GM18868 (cell line): ENCODE measurements at regions not wholly inside any gene's neighbourhood (a gene's known extent, or its start where the extent isn't known, plus 50 kb on each side); places are given as distances from the start of the nearest gene placed in this dataset.
A peak's percentile ranks its signal among the peaks of the same experiment; 100 is the strongest.

ENCODE experiments used
- ATAC-seq: cut with Tn5 transposase; IDR thresholded peaks from one replicate; pipeline ENCODE4 v1.9.1; 2021; ENCODE audit warnings: mild to moderate bottlenecking, moderate library complexity; ENCODE audit not compliant: unreplicated experiment

- no peak for ATAC-seq
Observed at GRCh38 chr15:93188236-93188635, 99.2 kb upstream of the RGMA start.

GRCh38 chr15:93185796-93186195 is 96.8 kb upstream of the RGMA start:
- no peak for ATAC-seq

DNA sequence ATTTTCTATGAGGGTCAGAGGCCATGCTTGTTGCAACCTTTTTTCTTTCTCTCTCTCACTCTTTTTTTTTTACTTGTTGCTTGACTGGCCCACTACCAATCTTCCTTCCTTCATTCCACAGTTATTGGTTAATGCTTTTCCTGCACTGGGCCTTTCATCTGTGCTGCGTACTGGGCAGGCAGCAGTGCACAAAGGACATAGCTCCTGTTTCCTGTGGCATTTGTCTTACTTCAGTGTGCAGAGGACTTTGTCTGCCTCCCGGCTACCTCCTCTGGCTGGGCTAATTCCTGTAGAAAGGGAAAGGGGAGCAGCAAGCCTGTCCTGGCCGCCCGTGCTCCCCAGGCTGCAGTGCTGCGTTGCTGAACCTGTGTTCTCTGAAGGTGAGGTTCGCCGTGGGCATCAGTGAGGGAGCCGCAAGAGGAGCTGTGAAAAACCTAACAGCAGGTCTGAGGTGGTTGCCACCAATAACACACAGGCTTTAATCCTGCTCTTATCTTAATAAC is 93.7 kb upstream of the RGMA start:
- no peak for ATAC-seq

DNA sequence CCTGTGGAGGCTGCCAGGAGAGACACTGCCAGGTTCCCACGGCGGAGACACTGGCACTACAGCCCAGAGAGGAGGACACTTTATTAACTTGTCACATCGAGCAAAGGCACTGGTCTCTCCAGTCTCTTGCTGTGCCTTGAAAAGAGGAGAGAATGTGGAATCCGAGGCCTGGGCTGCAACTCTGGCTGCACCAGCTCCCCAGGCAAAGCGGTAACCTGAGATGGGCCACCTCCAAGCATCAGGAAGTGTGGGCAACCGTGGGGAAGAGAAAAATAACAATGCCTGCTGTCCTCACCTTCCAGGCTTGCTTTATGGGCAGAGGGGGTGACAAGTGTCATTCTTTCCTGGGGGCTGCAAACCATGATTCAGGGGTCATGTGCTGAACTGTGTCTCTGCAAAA is 91.6 kb upstream of the RGMA start:
- ATAC-seq, result no peak

DNA sequence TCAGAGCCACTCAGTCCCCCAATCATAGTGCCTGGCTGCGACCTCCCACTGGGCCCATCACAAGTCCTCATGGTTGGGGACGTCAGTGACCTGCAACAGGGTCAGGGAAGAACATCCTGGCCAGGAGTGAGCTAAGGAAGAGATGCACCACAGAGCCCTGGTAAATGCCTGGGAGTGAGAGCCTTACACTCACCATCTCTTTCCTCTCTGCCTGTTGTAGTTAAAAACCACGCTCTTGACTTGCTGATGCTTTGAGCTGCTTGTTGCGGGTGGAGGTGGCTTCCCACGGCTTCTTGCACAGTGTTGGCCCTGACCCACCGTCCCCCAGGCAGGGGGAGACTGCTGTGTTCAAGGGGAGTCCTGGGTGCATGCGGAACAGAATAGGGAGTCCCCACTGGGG is 91.1 kb upstream of the RGMA start:
- ATAC-seq, result no peak

- ATAC-seq, result no peak
Observed at GRCh38 chr15:93179700-93180102, 90.7 kb upstream of the RGMA start.

DNA sequence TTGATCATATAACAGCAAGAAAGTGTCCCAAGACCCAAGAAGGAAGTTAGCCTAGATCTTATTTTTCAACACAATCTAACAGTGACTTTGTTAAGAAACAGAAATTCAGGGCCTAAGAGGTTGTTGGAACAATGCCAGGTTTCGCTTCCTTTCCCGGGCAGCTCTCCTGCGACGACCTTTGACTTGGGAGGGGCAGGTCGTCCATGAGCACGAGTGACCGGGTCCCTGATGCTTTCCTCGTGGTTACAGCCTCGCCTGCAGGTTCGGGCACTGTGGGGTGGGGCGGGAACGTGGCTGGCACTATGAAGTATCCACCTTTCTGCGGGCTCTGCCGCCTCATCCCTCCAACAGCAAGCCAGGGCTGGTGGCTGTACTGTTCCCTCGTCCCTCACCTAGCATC is 90.1 kb upstream of the RGMA start:
- ATAC-seq, result no peak

DNA sequence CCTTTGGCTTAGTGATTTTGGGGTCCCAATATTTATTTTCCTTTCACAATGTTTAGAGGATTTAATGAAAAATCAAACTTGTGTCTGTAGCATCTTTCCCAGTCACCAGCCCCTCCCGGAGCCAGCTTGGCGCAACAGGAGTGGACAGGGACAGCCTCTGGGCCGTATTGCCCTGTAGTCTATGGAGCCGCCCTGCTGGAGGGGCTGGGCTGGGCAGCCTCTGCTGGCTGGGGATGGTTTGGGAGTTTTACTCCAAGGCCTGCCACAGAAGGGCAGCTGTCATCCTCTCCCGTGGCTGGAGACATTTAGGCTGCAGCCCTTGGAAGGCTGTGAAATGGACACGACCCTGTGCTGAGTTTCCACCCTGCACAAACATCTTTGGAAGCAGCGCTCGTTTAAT is 89.4 kb upstream of the RGMA start:
- no peak for ATAC-seq

DNA sequence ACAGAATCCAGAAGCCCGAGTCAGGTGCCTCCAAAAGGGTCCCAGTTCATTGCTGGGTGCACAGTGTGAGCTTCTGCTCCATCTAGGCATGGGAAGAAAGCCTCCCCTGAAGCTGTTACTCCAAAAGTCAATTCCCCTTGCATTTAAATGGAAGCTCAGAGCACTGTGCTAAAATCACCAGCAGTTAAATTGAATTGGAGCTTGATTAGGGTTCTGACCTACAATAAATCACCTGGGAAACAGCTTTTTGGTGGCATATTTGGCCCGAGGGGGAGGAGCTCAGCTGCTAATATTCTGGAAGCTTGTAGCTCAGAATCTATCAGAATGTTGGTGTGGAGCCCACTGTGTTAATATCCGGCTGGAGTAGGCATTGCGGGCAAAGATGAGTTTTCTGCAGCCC is 87.1 kb upstream of the RGMA start:
- ATAC-seq, result no peak

DNA sequence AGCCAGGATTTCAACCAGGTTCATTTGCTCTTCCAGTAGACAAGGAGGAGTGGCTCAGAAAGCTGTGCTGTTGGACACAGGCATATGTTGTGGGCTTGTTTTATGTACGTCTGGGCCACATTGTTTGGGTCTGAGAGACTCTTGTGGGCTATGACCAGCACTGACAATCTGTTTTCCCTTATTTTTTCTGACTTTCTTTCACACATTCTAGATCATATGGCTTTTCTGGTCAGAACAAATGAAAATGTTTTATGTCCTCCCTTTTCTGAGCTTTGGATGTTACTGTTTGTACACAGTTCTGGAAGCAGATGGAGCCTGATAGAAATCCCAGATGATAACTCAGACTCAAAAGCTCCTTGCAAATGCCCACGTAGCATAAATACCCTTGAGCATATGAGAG is 85.8 kb upstream of the RGMA start:
- ATAC-seq, result no peak

- ATAC-seq, result peak; percentile 70
Observed at GRCh38 chr15:93173369-93173768, 84.4 kb upstream of the RGMA start.

DNA sequence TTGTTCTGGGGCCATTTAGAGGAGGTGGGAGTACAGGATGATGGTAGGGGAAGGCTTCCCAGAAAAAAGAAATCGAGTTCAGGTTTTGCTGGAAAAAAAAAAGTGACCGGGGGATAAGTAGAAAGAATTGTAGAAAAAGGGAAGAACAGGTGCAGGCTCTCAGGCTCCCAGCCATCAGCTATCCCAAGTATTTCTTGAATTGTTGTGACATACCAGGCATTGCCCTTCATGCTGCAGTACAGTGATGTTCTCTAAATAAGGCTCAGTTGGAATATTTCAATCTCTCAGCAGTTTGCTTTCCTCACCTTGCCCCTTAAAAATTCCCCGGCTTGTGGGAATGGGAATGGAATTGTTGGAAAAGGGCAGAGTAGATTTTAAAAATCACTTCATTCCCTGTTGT is 82.5 kb upstream of the RGMA start:
- no peak for ATAC-seq

- ATAC-seq, result no peak
Observed at GRCh38 chr15:93170329-93170728, 81.3 kb upstream of the RGMA start.

DNA sequence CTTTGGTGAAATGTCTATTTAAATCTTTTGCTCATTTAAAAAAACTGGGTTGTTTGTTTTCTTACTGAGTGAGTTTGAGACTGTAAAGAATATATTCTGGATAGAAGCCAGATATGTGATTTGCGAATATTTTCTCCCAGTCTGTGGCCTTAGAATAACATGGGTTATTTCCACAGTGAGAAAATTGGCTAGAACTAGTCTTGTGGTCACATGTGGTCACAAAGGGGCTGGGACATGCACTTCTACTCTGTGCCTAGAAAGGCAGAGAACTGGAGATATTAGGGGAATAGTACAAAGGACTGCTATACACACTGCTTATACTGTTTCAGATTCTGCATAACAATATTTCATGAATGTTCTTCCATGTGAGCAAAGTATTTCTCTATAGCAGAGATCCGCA is 79.9 kb upstream of the RGMA start:
- ATAC-seq, result no peak

DNA sequence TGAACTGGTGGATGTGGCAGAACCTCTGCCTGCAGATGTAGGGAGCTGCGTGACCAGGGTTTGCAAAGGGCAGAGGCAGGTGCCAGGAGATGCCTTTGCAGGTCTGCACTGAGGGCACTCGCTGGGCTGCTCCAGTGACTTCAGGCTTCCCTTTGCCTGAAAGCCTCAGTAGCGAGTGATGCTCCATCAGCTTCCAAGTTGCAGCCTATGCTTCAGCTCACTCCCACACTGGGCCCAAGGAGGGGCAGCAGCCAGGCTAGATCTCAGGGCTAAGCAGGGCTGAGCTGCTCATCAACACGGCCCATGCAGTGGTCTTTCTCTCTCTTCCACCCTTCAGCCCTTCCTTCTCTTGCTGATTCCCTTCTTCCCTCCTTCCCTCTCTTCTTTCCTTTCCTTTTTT is 78.3 kb upstream of the RGMA start:
- ATAC-seq, result no peak

- no peak for ATAC-seq
Observed at GRCh38 chr15:93166675-93167074, 77.7 kb upstream of the RGMA start.

- ATAC-seq, result no peak
Observed at GRCh38 chr15:93165734-93166470, 76.9 kb upstream of the RGMA start.

- no peak for ATAC-seq
Observed at GRCh38 chr15:93164409-93164808, 75.4 kb upstream of the RGMA start.

GRCh38 chr15:93162560-93162959 is 73.5 kb upstream of the RGMA start:
- no peak for ATAC-seq

- ATAC-seq, result no peak
Observed at GRCh38 chr15:93159930-93160329, 70.9 kb upstream of the RGMA start.

DNA sequence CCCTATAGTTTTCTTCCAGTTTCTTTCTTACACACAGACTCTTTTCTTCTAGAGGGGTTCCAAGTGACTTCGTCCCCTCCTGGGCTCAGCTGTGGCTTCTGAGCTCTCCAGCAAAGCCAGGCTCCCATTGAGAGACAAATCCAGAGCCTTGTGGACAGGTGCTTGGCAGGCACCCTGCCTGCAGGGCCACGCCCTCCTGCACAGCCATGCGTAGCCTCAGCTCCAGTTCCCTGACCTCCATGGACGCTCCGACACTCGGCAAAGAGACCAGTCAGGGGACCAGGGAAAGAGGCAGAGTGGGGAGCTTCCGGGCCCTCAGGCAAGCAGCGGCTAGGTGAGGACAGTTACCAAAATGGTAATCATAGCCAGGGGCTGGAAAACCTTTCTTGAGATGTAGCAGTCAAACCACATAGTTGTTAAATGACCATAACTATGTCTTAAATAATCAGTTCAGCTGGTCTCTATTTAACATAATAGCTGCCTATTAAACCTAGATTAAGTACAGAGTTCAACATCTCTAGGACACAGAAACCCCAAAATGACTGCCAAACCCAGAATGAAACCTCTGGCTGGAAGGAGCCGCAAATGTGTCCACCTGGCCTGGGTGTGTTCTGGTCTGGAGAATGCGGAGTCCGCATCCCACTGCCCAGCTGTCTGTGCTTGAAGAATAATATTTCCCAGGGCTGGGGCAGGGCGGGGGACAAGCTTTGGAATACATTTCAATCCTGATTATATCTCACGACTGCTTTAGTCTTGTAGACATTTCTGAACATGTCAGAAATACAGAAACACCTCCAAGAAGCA is 69.3 kb upstream of the RGMA start:
- no peak for ATAC-seq

GRCh38 chr15:93154666-93155065 is 65.7 kb upstream of the RGMA start:
- ATAC-seq, result no peak
